SK-N-SH treated with all-trans-retinoic acid at 6 μM for 48 hours (cell line): ENCODE measurements at regions not wholly inside any gene's neighbourhood (a gene's known extent, or its start where the extent isn't known, plus 50 kb on each side); places are given as distances from the start of the nearest gene placed in this dataset.

Source experiments
- ARNTL ChIP-seq: fragments of 450-650 bp; formaldehyde crosslinking; IDR thresholded peaks from 2 replicates; pipeline ENCODE4 v1.5.0; 2020; ENCODE audit warnings: low read depth, mild to moderate bottlenecking, moderate library complexity, borderline replicate concordance
- CSDC2 ChIP-seq: fragments of 250-450 bp; sonication (Bioruptor Pico); IDR thresholded peaks from 2 replicates; pipeline ENCODE4 v1.5.0; 2020; ENCODE audit warnings: mild to moderate bottlenecking, moderate library complexity
- ESRRG ChIP-seq: fragments of 250-450 bp; sonication (Bioruptor Pico); IDR thresholded peaks from 2 replicates; pipeline ENCODE4 v1.6.1; 2021; ENCODE audit warnings: mild to moderate bottlenecking
- RARB ChIP-seq: fragments of 250-450 bp; sonication (Bioruptor Pico); IDR thresholded peaks from 2 replicates; pipeline ENCODE4 v1.8.0; 2021; ENCODE audit warnings: mild to moderate bottlenecking, moderate library complexity
- TCF4 ChIP-seq: fragments of 250-450 bp; sonication (Bioruptor Pico); IDR thresholded peaks from 2 replicates; pipeline ENCODE4 v1.8.0; 2021; ENCODE audit warnings: mild to moderate bottlenecking, moderate library complexity, borderline replicate concordance
- ZFP3 ChIP-seq: fragments of 250-450 bp; sonication (Bioruptor Pico); IDR thresholded peaks from 2 replicates; pipeline ENCODE4 v1.5.0; 2020; ENCODE audit warnings: mild to moderate bottlenecking, moderate library complexity
- ZFP30 ChIP-seq: fragments of 450-650 bp; formaldehyde crosslinking; IDR thresholded peaks from 2 replicates; pipeline ENCODE4 v1.5.0; 2022; ENCODE audit warnings: mild to moderate bottlenecking, moderate library complexity
- ZNF8 ChIP-seq: fragments of 450-650 bp; formaldehyde crosslinking; IDR thresholded peaks from 2 replicates; pipeline ENCODE4 v1.5.0; 2020; ENCODE audit warnings: mild to moderate bottlenecking, moderate library complexity
- TF ChIP-seq, protein P1 (sequence below): fragments of 250-450 bp; sonication (Bioruptor Pico); IDR thresholded peaks from 2 replicates; pipeline ENCODE4 v1.8.0; 2020; ENCODE audit warnings: mild to moderate bottlenecking, moderate library complexity, borderline replicate concordance

DNA sequence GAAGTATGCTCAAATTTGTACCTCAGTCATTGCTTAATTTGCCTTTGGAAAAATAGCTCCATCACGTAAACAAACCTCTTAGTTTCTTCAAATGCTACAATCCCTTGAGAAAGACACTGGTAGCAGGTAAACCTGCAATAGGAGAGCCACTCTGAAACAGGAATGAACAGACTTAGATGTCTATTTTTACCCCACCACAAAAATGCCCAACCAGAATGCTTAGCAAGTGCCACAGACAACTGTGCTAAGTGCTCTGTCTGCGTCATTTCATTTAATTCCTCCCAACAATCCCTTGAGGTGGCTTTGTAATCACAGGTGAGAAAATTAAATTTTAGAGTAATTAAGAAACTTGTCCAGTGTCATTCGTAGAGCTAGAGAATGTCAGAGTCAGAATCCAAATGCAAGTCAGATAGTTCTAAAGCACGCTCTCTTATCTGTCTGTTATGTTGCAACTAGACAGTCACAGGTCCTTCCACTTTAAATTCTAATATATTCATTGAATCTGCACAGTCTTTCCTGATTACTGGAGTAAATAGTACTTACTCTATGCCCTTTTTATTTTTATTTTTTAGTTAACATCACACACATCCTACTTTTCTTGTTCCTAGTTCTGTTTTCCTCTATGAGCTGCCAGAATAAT, 89.0 kb upstream of the GRIA4 start:
- no peak for TF ChIP-seq RARB
- no peak for TF ChIP-seq ZNF8 (CRISPR knock-in tag)
- no peak for TF ChIP-seq ZFP3
- TF ChIP-seq, protein P1, sequence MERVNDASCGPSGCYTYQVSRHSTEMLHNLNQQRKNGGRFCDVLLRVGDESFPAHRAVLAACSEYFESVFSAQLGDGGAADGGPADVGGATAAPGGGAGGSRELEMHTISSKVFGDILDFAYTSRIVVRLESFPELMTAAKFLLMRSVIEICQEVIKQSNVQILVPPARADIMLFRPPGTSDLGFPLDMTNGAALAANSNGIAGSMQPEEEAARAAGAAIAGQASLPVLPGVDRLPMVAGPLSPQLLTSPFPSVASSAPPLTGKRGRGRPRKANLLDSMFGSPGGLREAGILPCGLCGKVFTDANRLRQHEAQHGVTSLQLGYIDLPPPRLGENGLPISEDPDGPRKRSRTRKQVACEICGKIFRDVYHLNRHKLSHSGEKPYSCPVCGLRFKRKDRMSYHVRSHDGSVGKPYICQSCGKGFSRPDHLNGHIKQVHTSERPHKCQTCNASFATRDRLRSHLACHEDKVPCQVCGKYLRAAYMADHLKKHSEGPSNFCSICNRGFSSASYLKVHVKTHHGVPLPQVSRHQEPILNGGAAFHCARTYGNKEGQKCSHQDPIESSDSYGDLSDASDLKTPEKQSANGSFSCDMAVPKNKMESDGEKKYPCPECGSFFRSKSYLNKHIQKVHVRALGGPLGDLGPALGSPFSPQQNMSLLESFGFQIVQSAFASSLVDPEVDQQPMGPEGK = no peak
- TF ChIP-seq CSDC2 (CRISPR knock-in tag) = no peak
- TF ChIP-seq ZFP30 (CRISPR knock-in tag) = no peak
- no peak for TF ChIP-seq ESRRG (CRISPR knock-in tag)
- TF ChIP-seq TCF4 (CRISPR knock-in tag) = no peak
- no peak for TF ChIP-seq ARNTL (CRISPR knock-in tag)
